K562 (cell line): ENCODE measurements at regions not wholly inside any gene's neighbourhood (a gene's known extent, or its start where the extent isn't known, plus 50 kb on each side); places are given as distances from the start of the nearest gene placed in this dataset.
A peak's percentile ranks its signal among the peaks of the same experiment; 100 is the strongest.

Experiments used
- ASH1L ChIP-seq: fragments of 450-650 bp; IDR thresholded peaks from 2 replicates; pipeline ENCODE4 v1.6.1; 2018; ENCODE audit warnings: borderline replicate concordance, mild to moderate bottlenecking, low read depth; ENCODE audit not compliant: partially characterized antibody
- CBX5 ChIP-seq: IDR thresholded peaks from 2 replicates; pipeline ENCODE4 v1.6.1; 2014; ENCODE audit warnings: low read depth, borderline replicate concordance
- CBX8 ChIP-seq: fragments of 200-600 bp; sonication (generic); IDR thresholded peaks from 2 replicates; pipeline ENCODE4 v1.6.1; 2012; ENCODE audit warnings: borderline replicate concordance, mixed run types, low read depth, mild to moderate bottlenecking, moderate library complexity, mixed read lengths, low read length, control low read depth, inconsistent platforms; ENCODE audit not compliant: poor library complexity, severe bottlenecking; ENCODE audit errors: extremely low read depth
- CHD1 ChIP-seq: fragments of 200-600 bp; sonication (generic); IDR thresholded peaks from one replicate; pipeline ENCODE4 v1.6.1; 2012; ENCODE audit warnings: mild to moderate bottlenecking, moderate library complexity, low read length, inconsistent platforms
- DLX4 ChIP-seq: fragments of 250-450 bp; sonication (Bioruptor Pico); IDR thresholded peaks from 2 replicates; pipeline ENCODE4 v1.6.1; 2021; ENCODE audit warnings: mild to moderate bottlenecking
- ESRRA ChIP-seq: fragments of 450-650 bp; IDR thresholded peaks from 2 replicates; pipeline ENCODE4 v1.6.1; 2014; ENCODE audit warnings: low read depth, mild to moderate bottlenecking, moderate library complexity, borderline replicate concordance
- LEF1 ChIP-seq: fragments of 450-650 bp; IDR thresholded peaks from 2 replicates; pipeline ENCODE4 v1.6.1; 2016; ENCODE audit warnings: mild to moderate bottlenecking
- NR3C1 ChIP-seq: sonication (generic); formaldehyde crosslinking; IDR thresholded peaks from 2 replicates; pipeline ENCODE4 v1.8.1; 2022; ENCODE audit warnings: missing genetic modification reagents
- PHF21A ChIP-seq: fragments of 450-650 bp; IDR thresholded peaks from 2 replicates; pipeline ENCODE4 v1.6.1; 2017; ENCODE audit warnings: low read depth, borderline replicate concordance
- RERE ChIP-seq: sonication (generic); formaldehyde crosslinking; IDR thresholded peaks from 2 replicates; pipeline ENCODE4 v1.8.0; 2023; ENCODE audit warnings: missing genetic modification reagents, mild to moderate bottlenecking, borderline replicate concordance
- RFX5 ChIP-seq: IDR thresholded peaks from 2 replicates; pipeline ENCODE4 v1.6.1; 2011; ENCODE audit warnings: low read depth, mild to moderate bottlenecking, improper control_type of control experiment, low read length
- RNF219 ChIP-seq: fragments of 250-450 bp; sonication (Bioruptor Pico); IDR thresholded peaks from 2 replicates; pipeline ENCODE4 v1.5.0; 2022; ENCODE audit warnings: mild to moderate bottlenecking
- SIN3B ChIP-seq: fragments of 450-650 bp; IDR thresholded peaks from 2 replicates; pipeline ENCODE4 v1.6.1; 2017; ENCODE audit warnings: low read depth, mild to moderate bottlenecking, moderate library complexity
- TBP ChIP-seq: optimal IDR thresholded peaks from 2 replicates; pipeline ENCODE3; 2011; ENCODE audit warnings: low read depth, low read length, improper control_type of control experiment
- THRAP3 ChIP-seq: fragments of 450-650 bp; IDR thresholded peaks from 2 replicates; pipeline ENCODE4 v1.6.1; 2016; ENCODE audit warnings: mild to moderate bottlenecking, inconsistent platforms, borderline replicate concordance
- ZNF165 ChIP-seq: fragments of 250-450 bp; sonication (Bioruptor Pico); IDR thresholded peaks from 2 replicates; pipeline ENCODE4 v1.4.0; 2020; ENCODE audit warnings: borderline replicate concordance
- ZNF395 ChIP-seq: fragments of 200-800 bp; sonication (Bioruptor generic); IDR thresholded peaks from 2 replicates; pipeline ENCODE4 v1.6.1; 2017; ENCODE audit warnings: missing genetic modification characterization, missing compliant biosample characterization
- ZNF551 ChIP-seq: fragments of 250-450 bp; sonication (Bioruptor Pico); IDR thresholded peaks from 2 replicates; pipeline ENCODE4 v1.5.0; 2021; ENCODE audit warnings: mild to moderate bottlenecking, moderate library complexity
- ZZZ3 ChIP-seq: fragments of 450-650 bp; IDR thresholded peaks from 2 replicates; pipeline ENCODE4 v1.6.1; 2016; ENCODE audit warnings: antibody characterized with exemption, mild to moderate bottlenecking, moderate library complexity

GRCh38 chr16:8182761-8183160 is 407.6 kb downstream of the TMEM114 start (continued):
- TF ChIP-seq RFX5 (no peak), RERE (CRISPR knock-in tag) (no peak), ESRRA (peak; percentile 72; the same call in 1 of the 2 replicates), NR3C1 (no peak), CBX5 (peak; percentile 41; the same call in 1 of the 2 replicates), ZNF551 (CRISPR knock-in tag) (no peak), DLX4 (CRISPR knock-in tag) (no peak), TBP (peak; percentile 46), ZZZ3 (no peak), CBX8 (no peak), CHD1 (no peak), ZNF165 (CRISPR knock-in tag) (no peak), THRAP3 (no peak), LEF1 (peak; percentile 97), ZNF395 (no peak; the same call in 1 of the 2 replicates), SIN3B (no peak), RNF219 (CRISPR knock-in tag) (no peak), PHF21A (peak; percentile 72), ASH1L (no peak)
